Activated B cell treated with CpG ODN at 0.5 μM for 24 hours (primary cell): ENCODE measurements at regions not wholly inside any gene's neighbourhood (a gene's known extent, or its start where the extent isn't known, plus 50 kb on each side); places are given as distances from the start of the nearest gene placed in this dataset.

Experiments used
- ATAC-seq: fragments of 200-7000 bp; cut with Tn5 transposase; one replicate; pipeline ENCODE4 v1.10.0; 2021; ENCODE audit warnings: low read depth, mild to moderate bottlenecking, moderate library complexity
- CTCF ChIA-PET: fragments of 350-600 bp; sonication (Branson Sonifier 250); formaldehyde crosslinking; loops from one replicate; lab custom pipeline; 2021; ENCODE audit warnings: antibody characterized with exemption; lab: Charles Lee
- POLR2A ChIA-PET: fragments of 350-600 bp; sonication (Branson Sonifier 250); formaldehyde crosslinking; loops from one replicate; lab custom pipeline; 2021; ENCODE audit warnings: antibody characterized with exemption; lab: Charles Lee
- DNase-seq: peaks from one replicate; pipeline ENCODE4 v3.0.0; 2022
- H3K27ac Mint-ChIP-seq: one replicate; pipeline ENCODE4 v1.8.0; 2020; ENCODE audit warnings: mixed read lengths
- H3K27me3 Mint-ChIP-seq: one replicate; pipeline ENCODE4 v1.8.0; 2021; ENCODE audit warnings: mixed read lengths
- H3K36me3 Mint-ChIP-seq: one replicate; pipeline ENCODE4 v1.8.0; 2021; ENCODE audit warnings: low read depth, mixed read lengths
- H3K4me1 Mint-ChIP-seq: one replicate; pipeline ENCODE4 v1.8.0; 2021; ENCODE audit warnings: mixed read lengths
- H3K4me3 Mint-ChIP-seq: one replicate; pipeline ENCODE4 v1.8.0; 2020; ENCODE audit warnings: mild to moderate bottlenecking, mixed read lengths
- H3K9me3 Mint-ChIP-seq: one replicate; pipeline ENCODE4 v1.8.0; 2020; ENCODE audit warnings: mixed read lengths
- CTCF ChIP-seq: fragments of 200-600 bp; IDR thresholded peaks from one replicate; pipeline ENCODE4 v1.8.0; 2022; ENCODE audit warnings: antibody characterized with exemption, mild to moderate bottlenecking
- intact Hi-C: fragments of 100-400 bp; cut with micrococcal nuclease; formaldehyde crosslinking; loops from one replicate; pipeline ENCODE4 v1.15.1; 2024

GRCh38 chr1:182246783-182247182 is 144.8 kb downstream of the GLUL start:
- Mint-ChIP-seq H3K9me3 (no peaks in the 10 kb centered on the region), H3K27ac (no peak overlapping the region), H3K27me3 (peaks cover 13% of the 10 kb centered on the region), H3K4me1 (no peaks in the 10 kb centered on the region), H3K4me3 (no peak overlapping the region), H3K36me3 (no peaks in the 10 kb centered on the region)
- ATAC-seq (no peak), DNase-seq (no peak)
- TF ChIP-seq CTCF, result no peak
- CTCF ChIA-PET, result no interaction called here
- intact Hi-C loops, result no loop called here
- POLR2A ChIA-PET, result no interaction called here

GRCh38 chr1:182245040-182245439 is 146.6 kb downstream of the GLUL start:
- ChIA-PET POLR2A (no interaction called here), CTCF (no interaction called here)
- Mint-ChIP-seq H3K27me3 (peaks cover 19% of the 10 kb centered on the region), H3K4me1 (no peaks in the 10 kb centered on the region), H3K27ac (no peak overlapping the region), H3K36me3 (no peaks in the 10 kb centered on the region), H3K4me3 (no peak overlapping the region), H3K9me3 (no peaks in the 10 kb centered on the region)
- no peak for TF ChIP-seq CTCF
- no peak for DNase-seq
- intact Hi-C loops, result no loop called here
- no peak for ATAC-seq

- Mint-ChIP-seq H3K36me3 (no peaks in the 10 kb centered on the region), H3K27ac (no peak overlapping the region), H3K27me3 (peaks cover 21% of the 10 kb centered on the region), H3K4me3 (no peak overlapping the region), H3K9me3 (no peaks in the 10 kb centered on the region), H3K4me1 (no peaks in the 10 kb centered on the region)
- ChIA-PET CTCF (no interaction called here), POLR2A (no interaction called here)
- intact Hi-C loops, result no loop called here
- ATAC-seq (no peak), DNase-seq (no peak)
- no peak for TF ChIP-seq CTCF
Observed at GRCh38 chr1:182244451-182244850, 147.1 kb downstream of the GLUL start.

GRCh38 chr1:182242641-182243040 is 148.9 kb downstream of the GLUL start:
- no peaks in the 10 kb centered on the region for H3K9me3 Mint-ChIP-seq
- intact Hi-C loops, result no loop called here
- ChIA-PET CTCF (no interaction called here), POLR2A (no interaction called here)
- H3K36me3 Mint-ChIP-seq, result no peaks in the 10 kb centered on the region
- no peak for ATAC-seq
- H3K4me3 Mint-ChIP-seq, result no peak overlapping the region
- H3K27ac Mint-ChIP-seq, result no peak overlapping the region
- H3K4me1 Mint-ChIP-seq, result no peaks in the 10 kb centered on the region
- no peak for TF ChIP-seq CTCF
- DNase-seq, result no peak
- H3K27me3 Mint-ChIP-seq, result peaks cover 21% of the 10 kb centered on the region

GRCh38 chr1:182240085-182240484 is 151.5 kb downstream of the GLUL start:
- Mint-ChIP-seq H3K4me1 (peaks cover 6% of the 10 kb centered on the region), H3K36me3 (no peaks in the 10 kb centered on the region), H3K9me3 (no peaks in the 10 kb centered on the region), H3K27ac (no peak overlapping the region), H3K27me3 (peaks cover 13% of the 10 kb centered on the region), H3K4me3 (no peak overlapping the region)
- ATAC-seq (no peak), DNase-seq (no peak)
- ChIA-PET CTCF (no interaction called here), POLR2A (no interaction called here)
- no peak for TF ChIP-seq CTCF
- intact Hi-C loops, result no loop called here
